GM23248 (cell line): ENCODE measurements at regions not wholly inside any gene's neighbourhood (a gene's known extent, or its start where the extent isn't known, plus 50 kb on each side); places are given as distances from the start of the nearest gene placed in this dataset.

ENCODE experiments used
- EZH2 ChIP-seq: fragments of 200-600 bp; sonication (generic); IDR thresholded peaks from 2 replicates; pipeline ENCODE4 v1.6.1; 2018; ENCODE audit warnings: antibody characterized with exemption, mild to moderate bottlenecking; ENCODE audit not compliant: insufficient read depth, poor library complexity, severe bottlenecking
- EZH2phosphoT487 ChIP-seq: fragments of 200-600 bp; sonication (generic); IDR thresholded peaks from 2 replicates; pipeline ENCODE4 v1.6.1; 2018; ENCODE audit warnings: antibody characterized with exemption, moderate library complexity, mild to moderate bottlenecking, low read depth; ENCODE audit not compliant: insufficient read depth

DNA sequence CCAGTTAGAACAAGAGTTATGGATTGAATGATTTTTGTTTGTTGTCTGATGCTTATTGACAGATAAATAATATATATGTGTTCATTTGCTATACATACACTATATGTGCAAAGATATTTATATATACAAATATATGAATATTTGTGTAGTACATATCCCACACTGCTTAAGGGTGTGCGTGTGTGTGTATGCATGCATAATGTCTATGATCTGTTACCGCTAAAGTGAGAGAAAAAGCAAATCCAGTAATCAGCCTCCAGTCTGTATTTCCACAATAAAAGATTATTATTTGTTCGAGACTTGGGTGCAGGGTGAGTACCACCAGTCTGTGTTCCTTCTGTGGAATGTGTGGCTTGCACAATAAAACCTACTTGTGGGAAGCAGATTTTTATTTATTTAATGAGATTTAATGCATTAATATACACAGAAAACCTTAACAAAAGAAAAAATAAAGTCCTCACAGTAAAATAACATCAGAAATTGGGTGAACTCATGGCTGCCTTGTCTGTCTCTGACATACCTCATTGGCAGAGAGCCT, 366.0 kb upstream of the TBL1XR1 start:
- TF ChIP-seq EZH2 (no peak), EZH2phosphoT487 (no peak)
